Mesodermal cell (in vitro differentiated cells): ENCODE measurements at regions not wholly inside any gene's neighbourhood (a gene's known extent, or its start where the extent isn't known, plus 50 kb on each side); places are given as distances from the start of the nearest gene placed in this dataset.

Source experiments
- H3K27ac ChIP-seq: 2 replicates; pipeline ENCODE4 v1.7.0; 2013; ENCODE audit warnings: mild to moderate bottlenecking, low read depth, low read length, moderate library complexity; ENCODE audit not compliant: severe bottlenecking
- H3K36me3 ChIP-seq: 2 replicates; pipeline ENCODE4 v1.7.1; 2013; ENCODE audit warnings: mild to moderate bottlenecking, low read length, moderate library complexity; ENCODE audit not compliant: control insufficient read depth, insufficient read depth
- H3K4me1 ChIP-seq: one replicate; pipeline ENCODE4 v1.7.1; 2013; ENCODE audit warnings: mild to moderate bottlenecking, low read length; ENCODE audit not compliant: insufficient read depth, control insufficient read depth, poor library complexity, severe bottlenecking
- H3K4me3 ChIP-seq: 2 replicates; pipeline ENCODE4 v1.7.0; 2013; ENCODE audit warnings: low read length, control low read depth, mild to moderate bottlenecking; ENCODE audit not compliant: insufficient read depth, poor library complexity, severe bottlenecking; ENCODE audit errors: extremely low read depth
- H3K9me3 ChIP-seq: 2 replicates; pipeline ENCODE4 v1.7.1; 2013; ENCODE audit warnings: mild to moderate bottlenecking, low read length, moderate library complexity; ENCODE audit not compliant: control insufficient read depth
- WGBS, 2 experiments: methylation state at CpG; one replicate each; pipeline ENCODE4 v1.1.5; 2013; ENCODE audit warnings: missing lambda C conversion rate in 2 of 2; ENCODE audit not compliant: insufficient coverage in 2 of 2; 5-methylcytosine and 5-hydroxymethylcytosine counted together

DNA sequence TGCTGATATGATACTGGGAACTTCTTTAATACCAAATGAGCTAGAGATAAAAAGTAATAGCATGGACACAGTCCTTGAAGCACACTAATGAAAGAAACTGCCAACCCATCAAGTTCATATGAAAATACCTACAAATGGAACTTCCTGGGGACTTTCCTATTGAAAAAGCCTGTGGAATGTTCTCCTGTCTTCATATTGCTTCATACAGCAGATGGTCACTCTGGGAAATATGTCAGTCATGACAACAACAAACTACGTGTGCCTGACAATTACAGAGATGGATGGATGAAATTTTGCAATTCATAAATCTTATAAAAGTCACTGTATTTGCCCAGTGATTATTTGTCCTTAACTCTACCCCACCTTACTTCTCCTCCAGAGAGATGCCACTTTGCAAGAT, 106.6 kb upstream of the COL1A2 start:
- Histone ChIP-seq H3K36me3 (no peaks in the 10 kb centered on the region), H3K4me1 (no peaks in the 10 kb centered on the region), H3K27ac (no peak overlapping the region), H3K9me3 (no peaks in the 10 kb centered on the region), H3K4me3 (no peak overlapping the region)
- WGBS, 2 experiments = 100% methylated on average over 1 of the region's 1 CpG; no CpG with 5 or more reads in 1 of the 2 experiments

- WGBS, 2 experiments = 27% methylated on average over 1 of the region's 1 CpG; no CpG with 5 or more reads in 1 of the 2 experiments
- no peaks in the 10 kb centered on the region for H3K4me1 ChIP-seq
Observed at GRCh38 chr7:94289071-94289470, 105.6 kb upstream of the COL1A2 start.

GRCh38 chr7:94294471-94295131, 100.1 kb upstream of the COL1A2 start:
- Histone ChIP-seq H3K36me3 (no peaks in the 10 kb centered on the region), H3K4me3 (no peak overlapping the region), H3K4me1 (peaks cover 19% of the 10 kb centered on the region), H3K9me3 (no peaks in the 10 kb centered on the region), H3K27ac (no peak overlapping the region)
- 85 to 96% methylated on average over 2 to 5 of the region's 6 CpGs for WGBS, 2 experiments

More at GRCh38 chr7:94289071-94289470, 105.6 kb upstream of the COL1A2 start:
- Histone ChIP-seq H3K4me3 (no peak overlapping the region), H3K36me3 (no peaks in the 10 kb centered on the region), H3K27ac (no peak overlapping the region), H3K9me3 (no peaks in the 10 kb centered on the region)

- H3K4me3 ChIP-seq = no peak overlapping the region
- H3K27ac ChIP-seq = no peak overlapping the region
- peaks cover 31% of the 10 kb centered on the region for H3K4me1 ChIP-seq
- 77 to 84% methylated on average over 3 to 4 of the region's 4 CpGs for WGBS, 2 experiments
- no peaks in the 10 kb centered on the region for H3K36me3 ChIP-seq
- H3K9me3 ChIP-seq = no peaks in the 10 kb centered on the region
Observed at GRCh38 chr7:94295850-94296249, 98.8 kb upstream of the COL1A2 start.

- Histone ChIP-seq H3K4me1 (peaks cover 38% of the 10 kb centered on the region), H3K27ac (no peak overlapping the region), H3K4me3 (no peak overlapping the region), H3K36me3 (no peaks in the 10 kb centered on the region), H3K9me3 (no peaks in the 10 kb centered on the region)
- 100% methylated on average over 2 of the region's 2 CpGs; no CpG with 5 or more reads in 1 of the 2 experiments for WGBS, 2 experiments
Observed at GRCh38 chr7:94296881-94297280, 97.8 kb upstream of the COL1A2 start.

- Histone ChIP-seq H3K4me3 (no peak overlapping the region), H3K4me1 (peaks cover 40% of the 10 kb centered on the region), H3K36me3 (no peaks in the 10 kb centered on the region), H3K9me3 (no peaks in the 10 kb centered on the region), H3K27ac (no peak overlapping the region)
- no CpG with 5 or more reads among the region's 5 CpGs for WGBS, 2 experiments
Observed at GRCh38 chr7:94297397-94297838, 97.3 kb upstream of the COL1A2 start.

GRCh38 chr7:94298943-94299342, 95.8 kb upstream of the COL1A2 start:
- no peaks in the 10 kb centered on the region for H3K9me3 ChIP-seq
- no peak overlapping the region for H3K27ac ChIP-seq
- no peak overlapping the region for H3K4me3 ChIP-seq
- 86 to 100% methylated on average over 1 to 2 of the region's 3 CpGs for WGBS, 2 experiments
- peaks cover 52% of the 10 kb centered on the region for H3K4me1 ChIP-seq
- no peaks in the 10 kb centered on the region for H3K36me3 ChIP-seq

- no peaks in the 10 kb centered on the region for H3K36me3 ChIP-seq
- no peak overlapping the region for H3K4me3 ChIP-seq
- peak overlapping the region; percentile 93 for H3K27ac ChIP-seq
- no peaks in the 10 kb centered on the region for H3K9me3 ChIP-seq
- peaks cover 52% of the 10 kb centered on the region for H3K4me1 ChIP-seq
- WGBS, 2 experiments = 83 to 86% methylated on average over 5 to 6 of the region's 8 CpGs
Observed at GRCh38 chr7:94300176-94300835, 94.4 kb upstream of the COL1A2 start.

DNA sequence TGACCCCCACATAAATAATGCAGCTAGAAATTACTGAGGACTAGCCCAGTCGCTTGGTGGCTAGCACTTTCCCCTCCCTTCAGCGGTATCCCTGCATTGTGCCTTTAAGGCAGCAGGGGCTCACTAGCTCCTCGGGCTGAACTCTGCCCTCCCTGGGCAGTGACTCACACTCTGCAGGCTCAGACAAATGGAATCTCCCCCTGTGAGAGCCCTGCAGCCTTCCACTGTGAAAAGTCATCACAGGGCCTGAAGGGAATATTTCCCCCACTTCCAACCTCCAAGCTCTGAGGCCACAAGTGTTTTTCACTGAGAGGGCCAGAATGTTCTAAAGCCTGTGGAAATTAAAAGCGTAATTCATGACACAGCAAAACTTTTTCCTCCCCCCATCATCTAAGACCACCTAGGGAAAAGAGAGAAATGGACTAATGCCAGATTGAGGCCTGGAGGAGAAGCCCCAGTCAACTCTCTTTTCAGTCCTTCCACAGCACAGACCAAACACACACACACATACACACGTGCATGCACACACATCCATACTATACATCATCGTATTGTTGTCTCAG, 93.6 kb upstream of the COL1A2 start:
- Histone ChIP-seq H3K27ac (peak overlapping the region; percentile 93), H3K4me1 (peaks cover 49% of the 10 kb centered on the region), H3K4me3 (no peak overlapping the region), H3K36me3 (no peaks in the 10 kb centered on the region), H3K9me3 (no peaks in the 10 kb centered on the region)
- 0 to 10% methylated on average over 3 of the region's 6 CpGs for WGBS, 2 experiments

DNA sequence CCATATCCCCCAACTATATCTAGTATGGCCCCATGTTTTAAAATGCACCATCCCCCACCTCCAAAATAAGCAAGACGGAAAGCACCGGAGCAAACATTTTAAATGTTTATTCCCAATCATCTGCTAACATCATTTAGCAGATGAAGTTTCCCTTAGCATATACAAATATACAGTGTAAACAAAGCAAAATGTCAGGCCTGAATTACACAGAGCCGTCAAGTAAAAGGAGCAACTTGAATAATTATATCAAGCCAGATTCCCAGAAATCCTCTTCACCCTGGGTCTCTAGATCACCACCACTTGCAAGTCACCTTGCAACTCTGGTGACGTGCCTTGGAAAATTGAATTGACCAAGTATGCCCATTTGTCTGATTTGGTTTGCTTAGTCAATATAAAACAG, 91.6 kb upstream of the COL1A2 start:
- 100% methylated on average over 1 to 3 of the region's 4 CpGs for WGBS, 2 experiments
- peaks cover 40% of the 10 kb centered on the region for H3K4me1 ChIP-seq
- H3K36me3 ChIP-seq = no peaks in the 10 kb centered on the region
- H3K9me3 ChIP-seq = no peaks in the 10 kb centered on the region
- H3K4me3 ChIP-seq = no peak overlapping the region
- H3K27ac ChIP-seq = peak overlapping the region; percentile 54

DNA sequence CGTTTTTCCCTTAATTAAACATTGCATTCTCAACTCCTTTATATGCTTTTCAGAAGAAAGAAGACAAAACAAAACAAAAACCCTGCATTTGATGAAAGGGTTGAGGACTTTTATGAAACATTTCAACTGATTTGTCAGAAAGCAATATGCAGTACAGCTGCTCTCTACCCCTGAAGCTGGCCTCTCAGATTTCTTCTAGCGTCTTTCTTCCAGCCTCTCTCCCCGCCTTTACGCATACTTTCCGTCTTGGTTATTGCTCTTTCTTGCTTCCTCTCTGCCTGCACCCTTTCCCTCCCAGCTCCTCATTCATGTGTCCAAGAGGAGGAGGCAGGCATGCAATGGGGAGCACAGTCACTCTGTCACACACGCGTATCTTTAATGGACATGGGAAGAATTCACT, 91.0 kb upstream of the COL1A2 start:
- Histone ChIP-seq H3K9me3 (no peaks in the 10 kb centered on the region), H3K36me3 (no peaks in the 10 kb centered on the region), H3K4me1 (peaks cover 38% of the 10 kb centered on the region), H3K27ac (peak overlapping the region; percentile 54), H3K4me3 (no peak overlapping the region)
- WGBS, 2 experiments = 32 to 49% methylated on average over 3 to 4 of the region's 7 CpGs
